ENCODE measurements at regions not wholly inside any gene's neighbourhood (a gene's known extent, or its start where the extent isn't known, plus 50 kb on each side); places are given as distances from the start of the nearest gene placed in this dataset.

GRCh38 chr11:25983280-25983679 is 348.6 kb upstream of the ANO3 start:
- no peak overlapping the region for H3K27ac ChIP-seq
- WGBS, 3 donors: 86 to 92% (median 92%) methylated on average over 3 of the region's 3 CpGs
- no peaks in the 10 kb centered on the region for H3K9me3 ChIP-seq
- intact Hi-C loops (cut with DNase I): loop anchor here (5.0 to 10.0 kb wide), 3 partner anchors 152 to 292 kb away; no protein-coding TSS in a partner anchor
- H3K4me3 ChIP-seq: no peak overlapping the region
- no peaks in the 10 kb centered on the region for H3K4me1 ChIP-seq
- no peaks in the 10 kb centered on the region for H3K27me3 ChIP-seq (ENCODE audit: insufficient read depth in 3 of 3, low read length in 2 of 3)
- ATAC-seq (no peak), DNase-seq (no peak)
- H3K36me3 ChIP-seq (ENCODE audit: insufficient read depth in 1 of 2, low read depth in 1 of 2): no peaks in the 10 kb centered on the region
- TF ChIP-seq CTCF (IDR thresholded peaks at IDR 0.05): no peak

DNA sequence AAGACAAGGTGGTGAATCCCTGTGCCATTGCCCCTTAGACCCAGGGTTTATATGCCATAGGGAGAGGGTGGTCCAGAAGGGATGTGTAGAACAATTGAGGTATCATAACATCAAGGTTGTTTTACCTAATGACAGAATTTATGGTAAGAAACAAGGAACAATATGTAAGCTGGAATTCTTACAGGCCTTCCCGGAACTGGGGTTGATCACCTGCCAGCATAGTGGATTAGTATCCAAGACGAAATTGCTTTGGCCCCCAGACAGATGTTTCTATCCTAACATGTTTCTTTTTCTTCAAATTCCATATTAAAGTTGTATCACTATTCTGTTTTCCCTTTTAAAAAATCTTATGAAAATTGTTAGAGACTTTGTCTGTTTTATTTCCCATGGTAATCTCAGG is 343.8 kb upstream of the ANO3 start:
- no peak for TF ChIP-seq CTCF (IDR thresholded peaks at IDR 0.05)
- no peaks in the 10 kb centered on the region for H3K27me3 ChIP-seq (ENCODE audit: insufficient read depth in 3 of 3, low read length in 2 of 3)
- no peak overlapping the region for H3K4me3 ChIP-seq
- DNase-seq (no peak), ATAC-seq (no peak)
- WGBS, 3 donors: 12 to 24% (median 17%) methylated on average over 2 of the region's 2 CpGs
- H3K9me3 ChIP-seq: no peaks in the 10 kb centered on the region
- H3K36me3 ChIP-seq (ENCODE audit: insufficient read depth in 1 of 2, low read depth in 1 of 2): no peaks in the 10 kb centered on the region
- H3K4me1 ChIP-seq: no peaks in the 10 kb centered on the region
- no peak overlapping the region for H3K27ac ChIP-seq
- intact Hi-C loops (cut with DNase I): loop anchor here (10.0 kb wide), 2 partner anchors 147 to 287 kb away; no protein-coding TSS in a partner anchor

GRCh38 chr11:25990406-25990805 is 341.5 kb upstream of the ANO3 start:
- H3K36me3 ChIP-seq (ENCODE audit: insufficient read depth in 1 of 2, low read depth in 1 of 2): no peaks in the 10 kb centered on the region
- H3K27me3 ChIP-seq (ENCODE audit: insufficient read depth in 3 of 3, low read length in 2 of 3): no peaks in the 10 kb centered on the region
- no peak for TF ChIP-seq CTCF (IDR thresholded peaks at IDR 0.05)
- no peak for ATAC-seq
- DNase-seq: no peak
- intact Hi-C loops (cut with DNase I): no loop called here
- 59 to 69% (median 60%) methylated on average over 3 of the region's 3 CpGs for WGBS, 3 donors
- no peak overlapping the region for H3K27ac ChIP-seq
- H3K4me3 ChIP-seq: no peak overlapping the region
- no peaks in the 10 kb centered on the region for H3K4me1 ChIP-seq
- H3K9me3 ChIP-seq: no peaks in the 10 kb centered on the region

GRCh38 chr11:25991476-25991875 is 340.5 kb upstream of the ANO3 start:
- 67 to 84% (median 70%) methylated on average over 2 of the region's 2 CpGs for WGBS, 3 donors
- Histone ChIP-seq H3K9me3 (no peaks in the 10 kb centered on the region), H3K27ac (no peak overlapping the region), H3K4me3 (no peak overlapping the region), H3K4me1 (no peaks in the 10 kb centered on the region), H3K27me3 (ENCODE audit: insufficient read depth in 3 of 3, low read length in 2 of 3) (no peaks in the 10 kb centered on the region), H3K36me3 (ENCODE audit: insufficient read depth in 1 of 2, low read depth in 1 of 2) (no peaks in the 10 kb centered on the region)
- TF ChIP-seq CTCF (IDR thresholded peaks at IDR 0.05): no peak
- DNase-seq: no peak
- ATAC-seq: no peak
- intact Hi-C loops (cut with DNase I): no loop called here

DNA sequence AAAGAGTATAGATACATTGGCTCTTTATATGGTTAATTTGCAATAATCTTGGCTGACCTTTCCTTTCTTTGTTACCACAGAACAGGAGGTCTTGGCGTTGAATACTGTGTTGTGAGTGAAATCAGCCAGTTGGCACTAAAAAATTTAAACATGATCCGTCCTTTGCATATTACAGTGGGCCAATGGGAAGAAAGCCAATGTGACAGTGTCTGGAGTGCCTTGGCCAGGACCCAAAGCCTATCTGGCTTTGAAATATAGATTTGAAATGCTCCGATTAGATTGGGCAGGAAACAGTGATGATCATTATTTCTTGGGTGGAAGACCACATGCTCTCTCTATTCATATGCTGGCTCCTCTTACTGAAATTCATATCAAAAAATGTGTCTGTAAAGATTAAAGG is 339.6 kb upstream of the ANO3 start:
- WGBS, 3 donors: 11 to 21% (median 14%) methylated on average over 3 of the region's 3 CpGs
- no peak for TF ChIP-seq CTCF (IDR thresholded peaks at IDR 0.05)
- H3K4me3 ChIP-seq: no peak overlapping the region
- no peak for DNase-seq
- H3K27ac ChIP-seq: no peak overlapping the region
- no peaks in the 10 kb centered on the region for H3K36me3 ChIP-seq (ENCODE audit: insufficient read depth in 1 of 2, low read depth in 1 of 2)
- intact Hi-C loops (cut with DNase I): no loop called here
- no peaks in the 10 kb centered on the region for H3K27me3 ChIP-seq (ENCODE audit: insufficient read depth in 3 of 3, low read length in 2 of 3)
- H3K4me1 ChIP-seq: no peaks in the 10 kb centered on the region
- ATAC-seq: no peak
- H3K9me3 ChIP-seq: no peaks in the 10 kb centered on the region
